Neuronal stem cell (in vitro differentiated cells): ENCODE measurements at regions not wholly inside any gene's neighbourhood (a gene's known extent, or its start where the extent isn't known, plus 50 kb on each side); places are given as distances from the start of the nearest gene placed in this dataset.

ENCODE experiments used
- DNase-seq: peaks from one replicate; pipeline ENCODE4 v3.0.0-alpha.2; 2013; ENCODE audit warnings: low spot score
- H2AFZ ChIP-seq: one replicate; pipeline ENCODE4 v1.6.1; 2013; ENCODE audit warnings: mild to moderate bottlenecking, low read length, inconsistent platforms
- H2AK5ac ChIP-seq: 2 replicates; pipeline ENCODE4 v1.6.1; 2013; ENCODE audit warnings: low read depth, mild to moderate bottlenecking, inconsistent platforms, low read length, moderate library complexity, mixed read lengths
- H2BK120ac ChIP-seq: 2 replicates; pipeline ENCODE4 v1.6.1; 2013; ENCODE audit warnings: low read depth, mild to moderate bottlenecking, inconsistent platforms, low read length, moderate library complexity, mixed read lengths
- H2BK12ac ChIP-seq: one replicate; pipeline ENCODE4 v1.6.1; 2013; ENCODE audit warnings: low read length, inconsistent platforms
- H2BK15ac ChIP-seq: 2 replicates; pipeline ENCODE4 v1.6.1; 2013; ENCODE audit warnings: mild to moderate bottlenecking, low read length, inconsistent platforms, mixed read lengths
- H2BK5ac ChIP-seq: one replicate; pipeline ENCODE4 v1.6.1; 2013; ENCODE audit warnings: inconsistent platforms, mild to moderate bottlenecking, low read length, moderate library complexity
- H3K14ac ChIP-seq: one replicate; pipeline ENCODE4 v1.6.1; 2013; ENCODE audit warnings: low read length, inconsistent platforms
- H3K18ac ChIP-seq: 2 replicates; pipeline ENCODE4 v1.6.1; 2013; ENCODE audit warnings: low read length, inconsistent platforms
- H3K23ac ChIP-seq: 2 replicates; pipeline ENCODE4 v1.6.1; 2013; ENCODE audit warnings: low read depth, mild to moderate bottlenecking, mixed read lengths, low read length, inconsistent platforms; ENCODE audit not compliant: poor library complexity
- H3K27ac ChIP-seq: replicated peaks from 3 replicates; pipeline ENCODE4 v1.5.1; 2013; ENCODE audit warnings: low read length, inconsistent platforms
- H3K27me3 ChIP-seq, 3 experiments: 2 replicates each; pipeline ENCODE4 v1.6.1; 2013; ENCODE audit warnings: low read length in 3 of 3, mild to moderate bottlenecking in 2 of 3, inconsistent platforms in 1 of 3, low read depth in 1 of 3, mixed read lengths in 1 of 3, moderate library complexity in 1 of 3; ENCODE audit not compliant: control insufficient read depth in 3 of 3, insufficient read depth in 3 of 3
- H3K36me3 ChIP-seq, 2 donors: replicated peaks in 1 of 2; 2 replicates each; pipeline ENCODE4 v1.6.1; 2013; ENCODE audit warnings: low read length in 2 of 2; ENCODE audit not compliant: control insufficient read depth in 2 of 2, insufficient read depth in 2 of 2
- H3K4ac ChIP-seq: 2 replicates; pipeline ENCODE4 v1.6.1; 2013; ENCODE audit warnings: inconsistent platforms, mild to moderate bottlenecking, low read length, moderate library complexity
- H3K4me1 ChIP-seq, 2 donors: 1 replicate in 1 of 2; 2 replicates in 1 of 2; pipeline ENCODE4 v1.6.1; 2013; ENCODE audit warnings: low read length in 2 of 2, low read depth in 1 of 2; ENCODE audit not compliant: control insufficient read depth in 2 of 2, insufficient read depth in 1 of 2
- H3K4me2 ChIP-seq: one replicate; pipeline ENCODE4 v1.6.1; 2013; ENCODE audit warnings: mild to moderate bottlenecking, low read length, inconsistent platforms; ENCODE audit not compliant: insufficient read depth, poor library complexity, severe bottlenecking
- H3K4me3 ChIP-seq, 2 donors: 2 replicates each; pipeline ENCODE4 v1.5.1; 2013; ENCODE audit warnings: low read length in 2 of 2, mild to moderate bottlenecking in 2 of 2, inconsistent platforms in 1 of 2, moderate library complexity in 1 of 2
- H3K79me1 ChIP-seq: one replicate; pipeline ENCODE4 v1.6.1; 2013; ENCODE audit warnings: low read depth, mild to moderate bottlenecking, inconsistent platforms, low read length, moderate library complexity
- H3K9ac ChIP-seq: one replicate; pipeline ENCODE4 v1.6.1; 2013; ENCODE audit warnings: mild to moderate bottlenecking, low read depth, low read length, inconsistent platforms; ENCODE audit not compliant: poor library complexity
- H3K9me3 ChIP-seq, 2 donors: replicated peaks in 1 of 2; 2 replicates each; pipeline versions ENCODE3 to v1.6.1; 2013; ENCODE audit warnings: low read length in 2 of 2, mild to moderate bottlenecking in 2 of 2, inconsistent platforms in 1 of 2, low read depth in 1 of 2, mixed read lengths in 1 of 2, moderate library complexity in 1 of 2; ENCODE audit not compliant: control insufficient read depth in 2 of 2, insufficient read depth in 1 of 2
- H4K8ac ChIP-seq: one replicate; pipeline ENCODE4 v1.6.1; 2013; ENCODE audit warnings: low read depth, mild to moderate bottlenecking, inconsistent platforms, low read length, moderate library complexity
- H4K91ac ChIP-seq: one replicate; pipeline ENCODE4 v1.6.1; 2013; ENCODE audit warnings: low read length, low read depth, mild to moderate bottlenecking, inconsistent platforms; ENCODE audit not compliant: poor library complexity
- WGBS, 2 donors: extraction: QIAGEN DNeasy Blood & Tissue Kit; methylation state at CpG; one replicate each; pipeline ENCODE4 v1.1.7; 2013; ENCODE audit warnings: missing lambda C conversion rate in 2 of 2, mixed read lengths in 1 of 2; ENCODE audit not compliant: insufficient read length in 2 of 2, insufficient replicate concordance in 1 of 2; ENCODE audit errors: extremely low coverage in 2 of 2; 5-methylcytosine and 5-hydroxymethylcytosine counted together

- DNase-seq: no peak
- WGBS, 2 donors: no CpG with 5 or more reads among the region's 5 CpGs
Observed at GRCh38 chr1:25126562-25126961, 105.7 kb downstream of the SYF2 start.

GRCh38 chr1:25123551-25123950 is 108.8 kb downstream of the SYF2 start:
- WGBS, 2 donors: no CpG with 5 or more reads among the region's 3 CpGs
- Histone ChIP-seq H2AK5ac (no peak overlapping the region), H2BK15ac (no peak overlapping the region), H3K4me1 (no peaks in the 10 kb centered on the region), H3K79me1 (no peaks in the 10 kb centered on the region), H3K36me3 (no peaks in the 10 kb centered on the region), H3K9me3 (no peaks in the 10 kb centered on the region), H3K4ac (no peak overlapping the region), H4K91ac (no peak overlapping the region), H2BK5ac (no peak overlapping the region), H3K4me2 (no peak overlapping the region), H3K18ac (no peak overlapping the region), H3K4me3 (no peak overlapping the region), H2BK120ac (no peak overlapping the region), H2AFZ (no peak overlapping the region), H3K27me3 (no peaks in the 10 kb centered on the region), H2BK12ac (no peak overlapping the region), H3K14ac (no peak overlapping the region), H3K9ac (no peak overlapping the region), H3K23ac (no peak overlapping the region), H4K8ac (no peak overlapping the region), H3K27ac (no peak overlapping the region)
- DNase-seq: no peak

More at GRCh38 chr1:25126562-25126961, 105.7 kb downstream of the SYF2 start:
- Histone ChIP-seq H2AFZ (no peak overlapping the region), H3K79me1 (no peaks in the 10 kb centered on the region), H3K23ac (no peak overlapping the region), H2BK120ac (no peak overlapping the region), H3K9me3 (no peaks in the 10 kb centered on the region), H3K18ac (no peak overlapping the region), H2BK5ac (no peak overlapping the region), H3K9ac (no peak overlapping the region), H3K36me3 (no peaks in the 10 kb centered on the region), H3K4me1 (no peaks in the 10 kb centered on the region), H3K27me3 (no peaks in the 10 kb centered on the region), H2BK15ac (no peak overlapping the region), H3K4ac (no peak overlapping the region), H3K14ac (no peak overlapping the region), H3K27ac (no peak overlapping the region), H2AK5ac (no peak overlapping the region), H4K91ac (peak overlapping the region; percentile 27), H2BK12ac (no peak overlapping the region), H3K4me3 (no peak overlapping the region), H4K8ac (no peak overlapping the region), H3K4me2 (no peak overlapping the region)

- no peak overlapping the region for H2BK15ac ChIP-seq
- H2AFZ ChIP-seq: no peak overlapping the region
- WGBS, 2 donors: no CpG with 5 or more reads among the region's 5 CpGs
- no peaks in the 10 kb centered on the region for H3K36me3 ChIP-seq
- no peaks in the 10 kb centered on the region for H3K27me3 ChIP-seq
- no peak overlapping the region for H2BK120ac ChIP-seq
- no peaks in the 10 kb centered on the region for H3K4me1 ChIP-seq
- H4K8ac ChIP-seq: no peak overlapping the region
- DNase-seq: no peak
- no peak overlapping the region for H3K4me3 ChIP-seq
- H3K4me2 ChIP-seq: no peak overlapping the region
- no peak overlapping the region for H3K4ac ChIP-seq
- no peak overlapping the region for H3K18ac ChIP-seq
- H3K79me1 ChIP-seq: no peaks in the 10 kb centered on the region
- no peak overlapping the region for H2BK5ac ChIP-seq
- no peak overlapping the region for H2BK12ac ChIP-seq
- no peak overlapping the region for H3K23ac ChIP-seq
- no peak overlapping the region for H2AK5ac ChIP-seq
- no peak overlapping the region for H4K91ac ChIP-seq
- no peak overlapping the region for H3K27ac ChIP-seq
- H3K14ac ChIP-seq: no peak overlapping the region
- H3K9ac ChIP-seq: no peak overlapping the region
- no peaks in the 10 kb centered on the region for H3K9me3 ChIP-seq
Observed at GRCh38 chr1:25122747-25123146, 109.6 kb downstream of the SYF2 start.

- no peaks in the 10 kb centered on the region for H3K4me1 ChIP-seq
- H2BK12ac ChIP-seq: peak overlapping the region; percentile 30
- H2AK5ac ChIP-seq: no peak overlapping the region
- no CpG with 5 or more reads among the region's 8 CpGs for WGBS, 2 donors
- H3K18ac ChIP-seq: peak overlapping the region; percentile 48
- H4K8ac ChIP-seq: no peak overlapping the region
- H3K4me3 ChIP-seq: no peak overlapping the region
- H3K27ac ChIP-seq: no peak overlapping the region
- H3K4me2 ChIP-seq: no peak overlapping the region
- H3K9ac ChIP-seq: no peak overlapping the region
- peaks cover 0 to under 1% (median 0%) of the 10 kb centered on the region in 3 experiments for H3K27me3 ChIP-seq
- no peak overlapping the region for H2AFZ ChIP-seq
- H3K79me1 ChIP-seq: no peaks in the 10 kb centered on the region
- H3K9me3 ChIP-seq: peaks cover 0 to 2% of the 10 kb centered on the region in 2 donors
- H2BK5ac ChIP-seq: no peak overlapping the region
- no peak overlapping the region for H2BK15ac ChIP-seq
- no peak overlapping the region for H3K23ac ChIP-seq
- H3K36me3 ChIP-seq: no peaks in the 10 kb centered on the region
- no peak overlapping the region for H2BK120ac ChIP-seq
- H3K14ac ChIP-seq: no peak overlapping the region
- H3K4ac ChIP-seq: no peak overlapping the region
- no peak overlapping the region for H4K91ac ChIP-seq
- DNase-seq: no peak
Observed at GRCh38 chr1:25120281-25120680, 112.0 kb downstream of the SYF2 start.
